ENCODE measurements at regions not wholly inside any gene's neighbourhood (a gene's known extent, or its start where the extent isn't known, plus 50 kb on each side); places are given as distances from the start of the nearest gene placed in this dataset.

DNA sequence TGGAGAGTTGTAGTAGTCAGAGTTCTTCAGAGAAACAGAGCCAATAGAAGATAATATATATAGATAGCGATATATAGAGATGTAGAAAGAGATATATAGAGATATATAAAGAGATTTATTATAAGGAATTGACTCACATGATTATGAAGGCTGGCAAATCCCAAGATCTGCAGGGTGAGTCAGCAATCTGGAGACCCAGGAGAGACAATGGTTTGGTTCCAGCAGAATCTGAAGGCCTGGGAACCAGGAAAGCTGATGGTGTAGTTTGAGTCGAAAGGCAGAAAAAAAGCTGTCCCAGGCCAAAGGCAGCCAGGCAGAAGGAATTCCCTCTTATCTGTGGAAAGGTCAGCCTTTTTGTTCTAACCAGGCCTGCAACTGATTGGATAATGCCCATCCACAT is 194.1 kb downstream of the NUFIP1 start:
- TF ChIP-seq, protein P1, sequence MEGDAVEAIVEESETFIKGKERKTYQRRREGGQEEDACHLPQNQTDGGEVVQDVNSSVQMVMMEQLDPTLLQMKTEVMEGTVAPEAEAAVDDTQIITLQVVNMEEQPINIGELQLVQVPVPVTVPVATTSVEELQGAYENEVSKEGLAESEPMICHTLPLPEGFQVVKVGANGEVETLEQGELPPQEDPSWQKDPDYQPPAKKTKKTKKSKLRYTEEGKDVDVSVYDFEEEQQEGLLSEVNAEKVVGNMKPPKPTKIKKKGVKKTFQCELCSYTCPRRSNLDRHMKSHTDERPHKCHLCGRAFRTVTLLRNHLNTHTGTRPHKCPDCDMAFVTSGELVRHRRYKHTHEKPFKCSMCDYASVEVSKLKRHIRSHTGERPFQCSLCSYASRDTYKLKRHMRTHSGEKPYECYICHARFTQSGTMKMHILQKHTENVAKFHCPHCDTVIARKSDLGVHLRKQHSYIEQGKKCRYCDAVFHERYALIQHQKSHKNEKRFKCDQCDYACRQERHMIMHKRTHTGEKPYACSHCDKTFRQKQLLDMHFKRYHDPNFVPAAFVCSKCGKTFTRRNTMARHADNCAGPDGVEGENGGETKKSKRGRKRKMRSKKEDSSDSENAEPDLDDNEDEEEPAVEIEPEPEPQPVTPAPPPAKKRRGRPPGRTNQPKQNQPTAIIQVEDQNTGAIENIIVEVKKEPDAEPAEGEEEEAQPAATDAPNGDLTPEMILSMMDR (IDR thresholded peaks at IDR 0.05; ENCODE audit: low read depth, low read length, missing control alignments): no peak
- in situ Hi-C loops (cut with HindIII; ENCODE audit: low pct_ligation_motif_present, low sequenced_read_pairs): no loop called here
- H3K4me3 ChIP-seq (ENCODE audit: low read depth, low read length): no peak overlapping the region
- no peaks in the 10 kb centered on the region for H3K27me3 ChIP-seq (replicated peaks)
- no peaks in the 10 kb centered on the region for H3K36me3 ChIP-seq (replicated peaks)
- no peak overlapping the region for H3K27ac ChIP-seq
- DNase-seq: no peak

DNA sequence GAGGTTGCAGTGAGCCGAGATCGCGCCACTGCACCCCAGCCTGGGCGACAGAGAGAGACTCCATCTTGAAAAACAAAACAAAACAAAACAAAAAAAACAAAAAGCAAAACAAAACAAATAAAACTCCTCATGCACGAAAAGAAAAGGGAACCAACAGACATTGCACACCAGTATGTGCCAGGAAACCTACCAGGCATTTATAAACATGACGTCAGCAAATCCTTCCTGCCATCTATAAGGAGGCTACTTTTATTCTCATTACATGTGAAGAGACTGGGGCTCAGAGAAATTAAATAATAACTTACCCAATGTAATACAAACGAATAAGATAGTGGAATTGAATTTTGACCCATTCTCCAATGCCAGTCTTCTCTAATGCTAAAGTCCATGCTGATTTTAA is 197.2 kb downstream of the NUFIP1 start:
- TF ChIP-seq, protein P1 (IDR thresholded peaks at IDR 0.05; ENCODE audit: low read depth, low read length, missing control alignments): no peak
- in situ Hi-C loops (cut with HindIII; ENCODE audit: low pct_ligation_motif_present, low sequenced_read_pairs): no loop called here
- H3K27me3 ChIP-seq (replicated peaks): no peaks in the 10 kb centered on the region
- no peak overlapping the region for H3K4me3 ChIP-seq (ENCODE audit: low read depth, low read length)
- H3K36me3 ChIP-seq (replicated peaks): no peaks in the 10 kb centered on the region
- DNase-seq: no peak
- no peak overlapping the region for H3K27ac ChIP-seq

DNA sequence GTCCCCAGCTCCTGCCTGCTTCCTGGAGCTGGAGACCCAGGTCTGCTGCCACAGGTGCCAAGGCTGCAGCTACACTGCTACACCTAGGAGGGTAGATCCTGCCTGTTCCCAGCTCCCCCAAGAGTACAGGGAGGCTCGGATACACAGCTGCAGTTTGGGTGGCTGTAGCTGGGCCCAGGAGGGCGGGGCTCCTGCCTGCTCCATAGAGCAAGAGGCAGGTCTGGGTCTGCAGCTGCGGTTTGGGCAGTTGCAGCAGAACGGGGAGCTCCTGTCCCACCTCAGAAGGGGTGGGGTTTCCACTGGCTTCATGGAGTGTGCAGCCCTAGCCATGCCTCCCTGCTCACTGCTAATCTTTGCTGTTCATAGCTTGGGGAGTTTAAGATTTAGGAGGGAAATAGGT is 199.0 kb downstream of the NUFIP1 start:
- in situ Hi-C loops (cut with HindIII; ENCODE audit: low pct_ligation_motif_present, low sequenced_read_pairs): no loop called here
- H3K27me3 ChIP-seq (replicated peaks): no peaks in the 10 kb centered on the region
- DNase-seq: no peak
- no peak overlapping the region for H3K4me3 ChIP-seq (ENCODE audit: low read depth, low read length)
- no peaks in the 10 kb centered on the region for H3K36me3 ChIP-seq (replicated peaks)
- no peak overlapping the region for H3K27ac ChIP-seq
- TF ChIP-seq, protein P1 (IDR thresholded peaks at IDR 0.05; ENCODE audit: low read depth, low read length, missing control alignments): no peak

DNA sequence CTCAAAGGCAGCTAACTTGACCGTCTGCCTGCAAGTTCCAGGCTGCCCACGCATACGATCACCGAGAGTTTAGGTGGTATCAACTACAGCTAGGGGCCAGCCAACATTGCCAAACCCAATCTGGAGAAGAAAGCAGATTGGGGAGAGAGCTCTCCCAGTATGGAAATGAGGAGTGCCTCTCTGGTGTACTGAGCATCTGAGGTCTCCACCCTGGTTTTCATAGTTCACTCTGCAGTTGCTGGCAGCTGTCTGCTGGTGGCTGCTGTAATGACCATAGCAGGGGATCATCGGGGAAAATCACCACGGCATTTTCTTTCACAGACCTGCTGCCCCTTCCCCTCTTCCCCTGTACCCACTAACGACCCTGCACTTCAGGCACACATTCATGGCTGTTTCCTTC is 201.7 kb downstream of the NUFIP1 start:
- Histone ChIP-seq H3K27ac (no peak overlapping the region), H3K4me3 (ENCODE audit: low read depth, low read length) (no peak overlapping the region), H3K36me3 (replicated peaks) (no peaks in the 10 kb centered on the region), H3K27me3 (replicated peaks) (no peaks in the 10 kb centered on the region)
- in situ Hi-C loops (cut with HindIII; ENCODE audit: low pct_ligation_motif_present, low sequenced_read_pairs): no loop called here
- no peak for DNase-seq
- TF ChIP-seq, protein P1 (IDR thresholded peaks at IDR 0.05; ENCODE audit: low read depth, low read length, missing control alignments): no peak

DNA sequence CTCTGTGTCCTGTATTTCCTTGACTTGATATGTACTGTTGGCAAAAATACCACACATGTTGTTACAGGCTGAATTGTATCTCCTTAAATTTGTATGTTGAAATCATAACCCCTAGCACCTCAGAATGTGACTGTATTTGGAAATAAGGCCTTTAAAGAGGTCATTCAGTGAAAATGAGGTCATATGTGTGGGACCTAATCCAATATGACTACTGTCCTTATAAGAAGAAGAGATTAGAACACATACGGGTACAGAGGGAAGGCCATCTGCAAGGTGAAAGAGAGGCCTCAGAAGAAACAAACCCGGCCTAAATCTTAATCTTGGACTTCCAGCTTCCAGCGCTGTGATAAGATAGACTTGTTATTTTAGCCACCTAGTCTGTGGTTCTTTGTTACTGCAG is 202.5 kb downstream of the NUFIP1 start:
- no peak for DNase-seq

DNA sequence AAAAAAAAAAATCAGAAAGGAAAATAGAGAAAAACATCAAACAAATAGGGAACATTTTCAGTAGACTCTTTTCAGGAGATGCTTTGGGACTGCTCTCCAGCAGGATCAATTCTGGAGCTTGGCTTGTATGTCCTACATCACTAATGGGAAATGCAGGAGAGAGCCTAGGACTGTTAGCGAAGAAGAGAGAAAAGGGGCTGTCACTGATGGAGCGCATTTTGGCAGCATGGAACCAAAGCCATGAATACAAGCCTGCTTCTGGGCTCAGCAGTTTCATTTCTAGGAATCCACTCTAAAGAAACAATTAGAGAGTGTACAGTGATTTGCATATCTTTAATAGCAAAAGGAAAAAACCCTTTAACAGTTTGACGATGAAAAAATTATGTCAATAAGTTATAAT is 203.9 kb downstream of the NUFIP1 start:
- Histone ChIP-seq H3K4me3 (ENCODE audit: low read depth, low read length) (no peak overlapping the region), H3K27me3 (replicated peaks) (no peaks in the 10 kb centered on the region), H3K36me3 (replicated peaks) (no peaks in the 10 kb centered on the region), H3K27ac (no peak overlapping the region)
- TF ChIP-seq, protein P1 (IDR thresholded peaks at IDR 0.05; ENCODE audit: low read depth, low read length, missing control alignments): no peak
- in situ Hi-C loops (cut with HindIII; ENCODE audit: low pct_ligation_motif_present, low sequenced_read_pairs): no loop called here
- DNase-seq: no peak

More for the DNA sequence above, 202.5 kb downstream of the NUFIP1 start:
- in situ Hi-C loops (cut with HindIII; ENCODE audit: low pct_ligation_motif_present, low sequenced_read_pairs): no loop called here
- Histone ChIP-seq H3K27ac (no peak overlapping the region), H3K36me3 (replicated peaks) (no peaks in the 10 kb centered on the region), H3K27me3 (replicated peaks) (no peaks in the 10 kb centered on the region), H3K4me3 (ENCODE audit: low read depth, low read length) (no peak overlapping the region)
- TF ChIP-seq, protein P1 (IDR thresholded peaks at IDR 0.05; ENCODE audit: low read depth, low read length, missing control alignments): no peak
